H1 (cell line): ENCODE measurements at regions not wholly inside any gene's neighbourhood (a gene's known extent, or its start where the extent isn't known, plus 50 kb on each side); places are given as distances from the start of the nearest gene placed in this dataset.

Experiments
- CTCF ChIA-PET: fragments of 300-600 bp; sonication (Branson Sonifier 250); formaldehyde crosslinking; loops from one replicate; lab custom pipeline; 2021; ENCODE audit not compliant: partially characterized antibody; lab: Charles Lee
- POLR2A ChIA-PET: fragments of 300-600 bp; sonication (Branson Sonifier 250); formaldehyde crosslinking; loops from one replicate; lab custom pipeline; 2021; ENCODE audit warnings: inconsistent platforms; ENCODE audit not compliant: partially characterized antibody; lab: Charles Lee
- DNase-seq, 2 experiments: peaks; one replicate each; pipeline versions ENCODE4 v3.0.0 to v3.0.0-alpha.2; 2010 to 2022; ENCODE audit warnings: low spot score in 2 of 2, low read depth in 1 of 2, mixed read lengths in 1 of 2
- FAIRE-seq: peaks from 2 replicates; lab custom pipeline; 2011; peaks lifted over from hg19 to GRCh38; lab: Jason Lieb, UNC
- H2AFZ ChIP-seq: 2 replicates; pipeline ENCODE4 v1.8.1; 2012; ENCODE audit warnings: low read length, inconsistent platforms
- H2AK5ac ChIP-seq: 2 replicates; pipeline ENCODE4 v1.6.1; 2013; ENCODE audit warnings: low read depth, low read length
- H2BK120ac ChIP-seq: replicated peaks from 2 replicates; pipeline ENCODE3; 2013; ENCODE audit warnings: low read depth, low read length, inconsistent platforms
- H2BK12ac ChIP-seq: 2 replicates; pipeline ENCODE4 v1.6.1; 2013; ENCODE audit warnings: low read depth, low read length
- H2BK15ac ChIP-seq: 2 replicates; pipeline ENCODE4 v1.6.1; 2013; ENCODE audit warnings: low read length
- H2BK20ac ChIP-seq: 2 replicates; pipeline ENCODE4 v1.6.1; 2013; ENCODE audit warnings: low read length
- H2BK5ac ChIP-seq: 2 replicates; pipeline ENCODE4 v1.6.1; 2013; ENCODE audit warnings: low read depth, low read length
- H3K14ac ChIP-seq: 2 replicates; pipeline ENCODE4 v1.6.1; 2013; ENCODE audit warnings: inconsistent platforms; ENCODE audit not compliant: insufficient read length
- H3K18ac ChIP-seq: 2 replicates; pipeline ENCODE4 v1.6.1; 2013; ENCODE audit warnings: low read length; ENCODE audit errors: extremely low read depth
- H3K23ac ChIP-seq: 2 replicates; pipeline ENCODE4 v1.6.1; 2013; ENCODE audit warnings: inconsistent platforms; ENCODE audit not compliant: insufficient read length
- H3K23me2 ChIP-seq: 2 replicates; pipeline ENCODE4 v1.6.1; 2013; ENCODE audit warnings: low read depth, low read length
- H3K27ac ChIP-seq: 2 replicates; pipeline ENCODE4 v1.6.1; 2011; ENCODE audit warnings: low read depth, low read length, inconsistent platforms
- H3K27me3 ChIP-seq, 4 experiments: replicated peaks in 1 of 4; 1 replicate in 1 of 4; 2 replicates in 3 of 4; pipeline versions ENCODE4 v1.6.1 to v1.8.1; 2011 to 2013; ENCODE audit warnings: low read length in 3 of 4, mild to moderate bottlenecking in 3 of 4, inconsistent platforms in 2 of 4, mixed read lengths in 2 of 4, moderate library complexity in 1 of 4; ENCODE audit not compliant: control insufficient read depth in 3 of 4, insufficient read depth in 3 of 4; ENCODE audit errors: extremely low read depth in 1 of 4
- H3K36me3 ChIP-seq, 4 experiments: 2 replicates each; pipeline versions ENCODE4 v1.6.1 to v1.8.1; 2011 to 2013; ENCODE audit warnings: mild to moderate bottlenecking in 4 of 4, low read length in 3 of 4, moderate library complexity in 2 of 4, control low read depth in 1 of 4, inconsistent platforms in 1 of 4; ENCODE audit not compliant: insufficient read depth in 4 of 4, control insufficient read depth in 2 of 4
- H3K4ac ChIP-seq: replicated peaks from 2 replicates; pipeline ENCODE3; 2013; ENCODE audit warnings: low read length, low read depth, mixed read lengths, inconsistent platforms; ENCODE audit not compliant: insufficient read length
- H3K4me1 ChIP-seq, 4 experiments: replicated peaks in 1 of 4; 1 replicate in 1 of 4; 2 replicates in 3 of 4; pipeline versions ENCODE4 v1.6.1 to v1.8.1; 2011 to 2013; ENCODE audit warnings: low read length in 3 of 4, inconsistent platforms in 2 of 4, mixed read lengths in 1 of 4; ENCODE audit not compliant: insufficient read depth in 4 of 4, control insufficient read depth in 3 of 4
- H3K4me2 ChIP-seq, 2 experiments: 2 replicates each; pipeline versions ENCODE4 v1.6.1 to v1.8.1; 2011 to 2013; ENCODE audit warnings: low read depth in 2 of 2, low read length in 2 of 2, control low read depth in 1 of 2, inconsistent platforms in 1 of 2, mild to moderate bottlenecking in 1 of 2; ENCODE audit not compliant: insufficient read depth in 1 of 2
- H3K4me3 ChIP-seq, 4 experiments: fragments of 200-600, 300-600 bp in 1 of 4; sonication (generic), shearing (Covaris generic), sonication (Bioruptor Twin) in 1 of 4; 2 replicates each; pipeline versions ENCODE4 v1.5.1 to v1.8.1; 2011 to 2016; ENCODE audit warnings: low read length in 4 of 4, low read depth in 3 of 4, control low read depth in 2 of 4, inconsistent platforms in 2 of 4, mild to moderate bottlenecking in 2 of 4, mixed read lengths in 1 of 4, moderate library complexity in 1 of 4; ENCODE audit not compliant: insufficient read depth in 2 of 4; ENCODE audit errors: extremely low read depth in 1 of 4
- H3K56ac ChIP-seq: replicated peaks from 2 replicates; pipeline ENCODE3; 2013; ENCODE audit warnings: low read depth, mild to moderate bottlenecking, mixed read lengths, low read length, inconsistent platforms; ENCODE audit not compliant: insufficient read length
- H3K79me1 ChIP-seq: 2 replicates; pipeline ENCODE4 v1.6.1; 2013; ENCODE audit warnings: low read depth, low read length, control low read depth
- H3K79me2 ChIP-seq, 2 experiments: 2 replicates each; pipeline versions ENCODE4 v1.6.1 to v1.8.1; 2012 to 2013; ENCODE audit warnings: low read length in 2 of 2, mild to moderate bottlenecking in 2 of 2, inconsistent platforms in 1 of 2; ENCODE audit not compliant: insufficient read depth in 2 of 2, control insufficient read depth in 1 of 2
- H3K9ac ChIP-seq, 4 experiments: replicated peaks in 1 of 4; 1 replicate in 1 of 4; 2 replicates in 3 of 4; pipeline versions ENCODE4 v1.6.1 to v1.8.1; 2011 to 2013; ENCODE audit warnings: low read depth in 3 of 4, low read length in 3 of 4, control low read depth in 2 of 4, mild to moderate bottlenecking in 2 of 4, moderate library complexity in 2 of 4, inconsistent platforms in 1 of 4; ENCODE audit errors: extremely low read depth in 1 of 4
- H3K9me3 ChIP-seq, 2 experiments: 2 replicates each; pipeline versions ENCODE4 v1.6.1 to v1.8.1; 2012 to 2013; ENCODE audit warnings: mild to moderate bottlenecking in 2 of 2, moderate library complexity in 2 of 2, control low read depth in 1 of 2, inconsistent platforms in 1 of 2, low read depth in 1 of 2, low read length in 1 of 2, mixed read lengths in 1 of 2; ENCODE audit not compliant: insufficient read depth in 2 of 2
- H4K20me1 ChIP-seq, 2 experiments: replicated peaks in 1 of 2; 2 replicates each; pipeline versions ENCODE3 to v1.8.1; 2011 to 2013; ENCODE audit warnings: inconsistent platforms in 2 of 2, low read length in 2 of 2, mild to moderate bottlenecking in 1 of 2; ENCODE audit not compliant: insufficient read depth in 2 of 2, control insufficient read depth in 1 of 2
- H4K5ac ChIP-seq: 2 replicates; pipeline ENCODE4 v1.6.1; 2013; ENCODE audit warnings: low read length, low read depth, mixed read lengths, inconsistent platforms; ENCODE audit not compliant: insufficient read length
- H4K8ac ChIP-seq: 2 replicates; pipeline ENCODE4 v1.8.0; 2013; ENCODE audit warnings: mild to moderate bottlenecking, moderate library complexity, low read length, inconsistent platforms; ENCODE audit not compliant: insufficient read depth; ENCODE audit errors: extremely low read depth
- H4K91ac ChIP-seq: replicated peaks from 2 replicates; pipeline ENCODE3; 2013; ENCODE audit warnings: low read length, mixed read lengths, inconsistent platforms; ENCODE audit not compliant: insufficient read length
- CBX5 ChIP-seq: fragments of 300-800, 300-1000 bp; sonication (generic); IDR thresholded peaks from 2 replicates; pipeline ENCODE4 v1.7.1; 2016; ENCODE audit warnings: antibody characterized with exemption, low read length, low read depth
- CHD1 ChIP-seq: IDR thresholded peaks from 2 replicates; pipeline ENCODE4 v1.6.1; 2012; ENCODE audit warnings: low read depth, low read length, improper control_type of control experiment
- EP300 ChIP-seq, 2 experiments: IDR thresholded peaks; 1 replicate in 1 of 2; 2 replicates in 1 of 2; pipeline ENCODE4 v1.6.1; 2011 to 2012; ENCODE audit warnings: low read depth in 2 of 2, low read length in 2 of 2, mild to moderate bottlenecking in 2 of 2, borderline replicate concordance in 1 of 2, inconsistent platforms in 1 of 2, moderate library complexity in 1 of 2
- HDAC6 ChIP-seq: IDR thresholded peaks from one replicate; pipeline ENCODE4 v1.7.1; 2012; ENCODE audit warnings: low read depth, mild to moderate bottlenecking, inconsistent platforms, low read length, moderate library complexity
- KDM5A ChIP-seq: fragments of 200-600 bp; IDR thresholded peaks from 2 replicates; pipeline ENCODE4 v1.7.1; 2012; ENCODE audit warnings: mild to moderate bottlenecking, low read length, inconsistent platforms, mixed read lengths
- POLR2A ChIP-seq, 2 experiments: IDR thresholded peaks; 1 replicate in 1 of 2; 2 replicates in 1 of 2; pipeline ENCODE4 v1.6.1; 2011; ENCODE audit warnings: low read depth in 2 of 2, low read length in 2 of 2, mild to moderate bottlenecking in 2 of 2; ENCODE audit errors: control extremely low read depth in 1 of 2
- SP2 ChIP-seq: IDR thresholded peaks from 2 replicates; pipeline ENCODE4 v1.6.1; 2012; ENCODE audit warnings: mild to moderate bottlenecking, low read length, inconsistent platforms
- WGBS, 2 experiments: shearing (Covaris generic) in 1 of 2; methylation state at CpG; one replicate each; pipeline versions ENCODE4 v1.1.6 to v1.1.7; 2013 to 2015; ENCODE audit warnings: low lambda C conversion rate in 2 of 2, mixed read lengths in 2 of 2, inconsistent platforms in 1 of 2, low coverage in 1 of 2, missing lambda C conversion rate in 1 of 2; ENCODE audit not compliant: insufficient replicate concordance in 2 of 2, insufficient coverage in 1 of 2, insufficient read length in 1 of 2; ENCODE audit errors: extremely low coverage in 1 of 2, missing lambda C conversion rate in 1 of 2; 5-methylcytosine and 5-hydroxymethylcytosine counted together
- TF ChIP-seq, protein P1 (sequence below): IDR thresholded peaks from 2 replicates; pipeline ENCODE4 v1.6.1; 2012; ENCODE audit warnings: inconsistent platforms
- TF ChIP-seq, protein P2 (sequence below), 3 experiments: IDR thresholded peaks; 1 replicate in 2 of 3; 2 replicates in 1 of 3; pipeline versions ENCODE4 v1.5.1 to v1.6.1; 2011; ENCODE audit warnings: low read length in 3 of 3, mild to moderate bottlenecking in 3 of 3, inconsistent platforms in 2 of 3, low read depth in 1 of 3, moderate library complexity in 1 of 3; ENCODE audit not compliant: insufficient read depth in 1 of 3; ENCODE audit errors: control extremely low read depth in 1 of 3

DNA sequence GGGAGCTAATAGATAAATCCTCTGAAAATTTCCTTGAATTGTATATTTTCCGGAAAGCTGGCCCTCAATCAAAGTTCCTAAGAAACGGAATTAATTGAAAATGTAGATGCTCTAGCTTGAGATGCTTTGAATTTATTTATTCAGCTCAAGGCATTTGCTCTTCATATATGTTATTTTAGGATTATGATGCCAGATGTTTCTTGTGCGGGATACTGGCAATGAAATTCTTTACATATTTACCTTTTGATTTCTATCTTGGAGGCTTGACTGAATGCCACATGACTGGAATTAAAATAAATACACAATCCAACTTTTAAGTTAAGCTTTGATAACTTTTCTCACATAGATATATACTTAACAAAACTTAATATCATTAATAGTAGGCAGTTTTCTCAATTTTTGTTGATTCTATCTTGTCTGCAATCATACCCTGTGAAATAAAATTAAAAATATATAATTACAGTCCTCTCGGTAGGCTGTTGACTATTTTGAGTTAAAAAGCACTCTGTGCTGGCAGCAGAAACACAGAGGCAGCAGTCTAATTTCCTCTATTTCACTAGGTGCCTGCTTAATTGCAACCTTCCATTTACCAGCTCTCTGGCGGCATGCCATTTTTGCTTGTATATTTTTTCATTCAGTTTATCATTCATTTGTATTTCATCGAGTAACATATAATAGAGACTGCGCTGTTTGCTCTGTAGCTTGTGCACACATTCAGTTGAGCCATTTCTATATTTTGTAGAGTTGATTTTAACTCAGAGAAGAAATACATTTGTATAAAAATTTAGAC, 991.5 kb downstream of the ADGRL3 start:
- no peaks in the 10 kb centered on the region for H3K36me3 ChIP-seq
- no peak overlapping the region for H2BK120ac ChIP-seq
- TF ChIP-seq POLR2A (IDR thresholded peaks at IDR 0.05; ENCODE audit: control extremely low read depth in 1 of 2, low read depth in 2 of 2, low read length in 2 of 2) (no peak), EP300 (IDR thresholded peaks at IDR 0.05; ENCODE audit: borderline replicate concordance in 1 of 2, low read depth in 2 of 2, low read length in 2 of 2) (no peak), KDM5A (no peak), HDAC6 (no peak), SP2 (no peak), CBX5 (no peak), CHD1 (no peak)
- TF ChIP-seq, protein P1, sequence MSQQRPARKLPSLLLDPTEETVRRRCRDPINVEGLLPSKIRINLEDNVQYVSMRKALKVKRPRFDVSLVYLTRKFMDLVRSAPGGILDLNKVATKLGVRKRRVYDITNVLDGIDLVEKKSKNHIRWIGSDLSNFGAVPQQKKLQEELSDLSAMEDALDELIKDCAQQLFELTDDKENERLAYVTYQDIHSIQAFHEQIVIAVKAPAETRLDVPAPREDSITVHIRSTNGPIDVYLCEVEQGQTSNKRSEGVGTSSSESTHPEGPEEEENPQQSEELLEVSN: no peak
- TF ChIP-seq, protein P2, sequence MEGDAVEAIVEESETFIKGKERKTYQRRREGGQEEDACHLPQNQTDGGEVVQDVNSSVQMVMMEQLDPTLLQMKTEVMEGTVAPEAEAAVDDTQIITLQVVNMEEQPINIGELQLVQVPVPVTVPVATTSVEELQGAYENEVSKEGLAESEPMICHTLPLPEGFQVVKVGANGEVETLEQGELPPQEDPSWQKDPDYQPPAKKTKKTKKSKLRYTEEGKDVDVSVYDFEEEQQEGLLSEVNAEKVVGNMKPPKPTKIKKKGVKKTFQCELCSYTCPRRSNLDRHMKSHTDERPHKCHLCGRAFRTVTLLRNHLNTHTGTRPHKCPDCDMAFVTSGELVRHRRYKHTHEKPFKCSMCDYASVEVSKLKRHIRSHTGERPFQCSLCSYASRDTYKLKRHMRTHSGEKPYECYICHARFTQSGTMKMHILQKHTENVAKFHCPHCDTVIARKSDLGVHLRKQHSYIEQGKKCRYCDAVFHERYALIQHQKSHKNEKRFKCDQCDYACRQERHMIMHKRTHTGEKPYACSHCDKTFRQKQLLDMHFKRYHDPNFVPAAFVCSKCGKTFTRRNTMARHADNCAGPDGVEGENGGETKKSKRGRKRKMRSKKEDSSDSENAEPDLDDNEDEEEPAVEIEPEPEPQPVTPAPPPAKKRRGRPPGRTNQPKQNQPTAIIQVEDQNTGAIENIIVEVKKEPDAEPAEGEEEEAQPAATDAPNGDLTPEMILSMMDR (IDR thresholded peaks at IDR 0.05; ENCODE audit: control extremely low read depth in 1 of 3, insufficient read depth in 1 of 3, low read depth in 1 of 3, low read length in 3 of 3): no peak
- no peak overlapping the region for H2BK15ac ChIP-seq
- H2BK5ac ChIP-seq: no peak overlapping the region
- H3K9ac ChIP-seq: no peak overlapping the region
- H3K4me1 ChIP-seq: no peaks in the 10 kb centered on the region
- DNase-seq: no peak
- no peak overlapping the region for H3K27ac ChIP-seq
- no peak overlapping the region for H3K23ac ChIP-seq
- H4K20me1 ChIP-seq: no peaks in the 10 kb centered on the region
- no peak overlapping the region for H3K4ac ChIP-seq
- no peaks in the 10 kb centered on the region for H3K79me2 ChIP-seq
- no peak overlapping the region for H2BK20ac ChIP-seq
- WGBS, 2 experiments: 85% methylated on average over 7 of the region's 7 CpGs; no CpG with 5 or more reads in 1 of the 2 experiments
- no peak for FAIRE-seq
- no peak overlapping the region for H3K4me2 ChIP-seq
- H3K18ac ChIP-seq: no peak overlapping the region
- H4K5ac ChIP-seq: no peak overlapping the region
- no peaks in the 10 kb centered on the region for H3K79me1 ChIP-seq
- no peak overlapping the region for H2AK5ac ChIP-seq
- POLR2A ChIA-PET: interaction anchor here (0.8 kb wide), 1 partner anchor 15 kb away, joined by 3 read pairs; no protein-coding TSS in a partner anchor
- H4K8ac ChIP-seq: no peak overlapping the region
- H3K56ac ChIP-seq: no peak overlapping the region
- H2AFZ ChIP-seq: no peak overlapping the region
- H3K27me3 ChIP-seq: peaks cover 0 to 1% (median 0%) of the 10 kb centered on the region in 4 experiments; a peak in 1 of 7 replicates
- H3K23me2 ChIP-seq: no peaks in the 10 kb centered on the region
- CTCF ChIA-PET: interaction anchor here (0.7 to 1.0 kb wide), 2 partner anchors 9 to 386 kb away, joined by 3 read pairs; no protein-coding TSS in a partner anchor
- H2BK12ac ChIP-seq: no peak overlapping the region
- no peak overlapping the region for H3K4me3 ChIP-seq
- H4K91ac ChIP-seq: no peak overlapping the region
- H3K9me3 ChIP-seq: no peaks in the 10 kb centered on the region
- no peak overlapping the region for H3K14ac ChIP-seq
